Adrenal gland (tissue), 5 donors: ENCODE measurements at regions not wholly inside any gene's neighbourhood (a gene's known extent, or its start where the extent isn't known, plus 50 kb on each side); places are given as distances from the start of the nearest gene placed in this dataset.

ENCODE experiments used
- CTCF ChIP-seq, 6 experiments: fragments of 450-650 bp in 4 of 6; fragments of 200-600 bp in 2 of 6; sonication (generic) in 1 of 6; IDR thresholded peaks; 1 replicate in 5 of 6; 2 replicates in 1 of 6; pipeline versions ENCODE4 v1.5.1 to v1.8.0; 2016 to 2021; ENCODE audit warnings: antibody characterized with exemption in 6 of 6, mild to moderate bottlenecking in 2 of 6, moderate library complexity in 1 of 6
- POLR2A ChIP-seq, 2 donors: fragments of 450-650 bp; IDR thresholded peaks; one replicate each; pipeline ENCODE4 v1.6.1; 2017; ENCODE audit warnings: antibody characterized with exemption in 2 of 2, mild to moderate bottlenecking in 2 of 2, moderate library complexity in 1 of 2
- donor health status: DM: no; HTN: no; CAD: no.

GRCh38 chrY:7968293-7968692 lies 1056.7 kb upstream of the AMELY start:
- TF ChIP-seq POLR2A (IDR thresholded peaks at IDR 0.05) (no peak), CTCF (IDR thresholded peaks at IDR 0.05) (no peak)
